Right atrium auricular region (tissue), 2 donors: ENCODE measurements at regions not wholly inside any gene's neighbourhood (a gene's known extent, or its start where the extent isn't known, plus 50 kb on each side); places are given as distances from the start of the nearest gene placed in this dataset.

Experiments used
- DNase-seq: peaks from one replicate; pipeline ENCODE4 v3.0.0-alpha.2; 2019; ENCODE audit warnings: low spot score
- H3K27ac ChIP-seq, 2 donors: fragments of 200-600 bp; sonication (generic); 1 replicate in 1 of 2; 2 replicates in 1 of 2; pipeline ENCODE4 v1.5.1; 2016 to 2019
- H3K27me3 ChIP-seq, 2 donors: fragments of 200-600 bp; sonication (generic); one replicate each; pipeline versions ENCODE4 v1.5.1 to v1.6.0; 2017 to 2019
- H3K36me3 ChIP-seq: fragments of 200-600 bp; sonication (generic); one replicate; pipeline ENCODE4 v1.5.1; 2016
- H3K4me1 ChIP-seq, 2 donors: fragments of 200-600 bp; sonication (generic); one replicate each; pipeline versions ENCODE4 v1.5.1 to v1.6.0; 2017 to 2019
- H3K4me3 ChIP-seq, 2 donors: fragments of 200-600 bp; sonication (generic); 1 replicate in 1 of 2; 2 replicates in 1 of 2; pipeline ENCODE4 v1.5.1; 2017 to 2019; ENCODE audit warnings: mild to moderate bottlenecking in 1 of 2, moderate library complexity in 1 of 2
- H3K9me3 ChIP-seq, 2 donors: fragments of 200-600 bp; sonication (generic); one replicate each; pipeline ENCODE4 v1.5.1; 2019
- TF ChIP-seq, protein P1 (sequence below), 2 donors: fragments of 200-600 bp; sonication (generic); IDR thresholded peaks; one replicate each; pipeline ENCODE4 v1.5.1; 2019; ENCODE audit warnings: antibody characterized with exemption in 2 of 2

GRCh38 chr2:21543630-21544029 lies 419.9 kb downstream of the TDRD15 start:
- Histone ChIP-seq H3K9me3 (no peaks in the 10 kb centered on the region), H3K27me3 (no peaks in the 10 kb centered on the region), H3K36me3 (no peaks in the 10 kb centered on the region), H3K27ac (no peak overlapping the region), H3K4me3 (no peak overlapping the region), H3K4me1 (no peaks in the 10 kb centered on the region)
- no peak for DNase-seq
- TF ChIP-seq, protein P1, sequence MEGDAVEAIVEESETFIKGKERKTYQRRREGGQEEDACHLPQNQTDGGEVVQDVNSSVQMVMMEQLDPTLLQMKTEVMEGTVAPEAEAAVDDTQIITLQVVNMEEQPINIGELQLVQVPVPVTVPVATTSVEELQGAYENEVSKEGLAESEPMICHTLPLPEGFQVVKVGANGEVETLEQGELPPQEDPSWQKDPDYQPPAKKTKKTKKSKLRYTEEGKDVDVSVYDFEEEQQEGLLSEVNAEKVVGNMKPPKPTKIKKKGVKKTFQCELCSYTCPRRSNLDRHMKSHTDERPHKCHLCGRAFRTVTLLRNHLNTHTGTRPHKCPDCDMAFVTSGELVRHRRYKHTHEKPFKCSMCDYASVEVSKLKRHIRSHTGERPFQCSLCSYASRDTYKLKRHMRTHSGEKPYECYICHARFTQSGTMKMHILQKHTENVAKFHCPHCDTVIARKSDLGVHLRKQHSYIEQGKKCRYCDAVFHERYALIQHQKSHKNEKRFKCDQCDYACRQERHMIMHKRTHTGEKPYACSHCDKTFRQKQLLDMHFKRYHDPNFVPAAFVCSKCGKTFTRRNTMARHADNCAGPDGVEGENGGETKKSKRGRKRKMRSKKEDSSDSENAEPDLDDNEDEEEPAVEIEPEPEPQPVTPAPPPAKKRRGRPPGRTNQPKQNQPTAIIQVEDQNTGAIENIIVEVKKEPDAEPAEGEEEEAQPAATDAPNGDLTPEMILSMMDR (IDR thresholded peaks at IDR 0.05) = no peak

GRCh38 chr2:21544392-21544791 lies 420.6 kb downstream of the TDRD15 start:
- H3K27ac ChIP-seq = no peak overlapping the region
- no peak overlapping the region for H3K4me3 ChIP-seq
- H3K9me3 ChIP-seq = no peaks in the 10 kb centered on the region
- H3K4me1 ChIP-seq = no peaks in the 10 kb centered on the region
- DNase-seq = no peak
- TF ChIP-seq, protein P1 (IDR thresholded peaks at IDR 0.05) = no peak
- H3K36me3 ChIP-seq = no peaks in the 10 kb centered on the region
- no peaks in the 10 kb centered on the region for H3K27me3 ChIP-seq

- H3K36me3 ChIP-seq = no peaks in the 10 kb centered on the region
- no peaks in the 10 kb centered on the region for H3K27me3 ChIP-seq
- no peak for DNase-seq
- H3K4me3 ChIP-seq = no peak overlapping the region
- H3K4me1 ChIP-seq = no peaks in the 10 kb centered on the region
- H3K9me3 ChIP-seq = no peaks in the 10 kb centered on the region
- TF ChIP-seq, protein P1 (IDR thresholded peaks at IDR 0.05) = no peak
- H3K27ac ChIP-seq = no peak overlapping the region
Observed at GRCh38 chr2:21552981-21553380, 429.2 kb downstream of the TDRD15 start.

- no peaks in the 10 kb centered on the region for H3K9me3 ChIP-seq
Observed at GRCh38 chr2:21559351-21559750, 435.6 kb downstream of the TDRD15 start.

DNA sequence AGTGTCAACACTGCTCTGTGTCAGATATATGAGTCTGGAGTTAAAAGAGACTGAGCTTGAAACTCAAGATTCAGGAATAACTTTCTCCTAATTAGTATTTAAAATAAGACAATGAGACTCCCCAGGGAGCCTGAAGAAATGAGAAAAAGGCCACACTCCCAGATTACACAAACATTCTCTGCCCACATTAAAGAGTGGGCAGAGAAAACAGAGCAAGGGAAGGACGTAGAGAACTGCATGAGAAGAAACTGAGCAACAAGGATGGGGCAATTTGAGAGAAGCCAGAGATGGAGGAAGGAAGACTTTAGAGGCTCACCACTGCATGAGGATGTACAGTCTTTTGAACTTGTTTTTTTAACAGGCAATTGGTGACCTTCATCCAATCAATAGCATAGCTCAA lies 438.2 kb downstream of the TDRD15 start:
- Histone ChIP-seq H3K4me1 (no peaks in the 10 kb centered on the region), H3K9me3 (no peaks in the 10 kb centered on the region), H3K36me3 (no peaks in the 10 kb centered on the region), H3K4me3 (no peak overlapping the region), H3K27me3 (no peaks in the 10 kb centered on the region), H3K27ac (no peak overlapping the region)
- TF ChIP-seq, protein P1 (IDR thresholded peaks at IDR 0.05) = no peak
- no peak for DNase-seq

More at GRCh38 chr2:21559351-21559750, 435.6 kb downstream of the TDRD15 start:
- Histone ChIP-seq H3K27me3 (no peaks in the 10 kb centered on the region), H3K4me3 (no peak overlapping the region), H3K4me1 (no peaks in the 10 kb centered on the region), H3K36me3 (no peaks in the 10 kb centered on the region), H3K27ac (no peak overlapping the region)
- DNase-seq = no peak
- TF ChIP-seq, protein P1 (IDR thresholded peaks at IDR 0.05) = no peak

DNA sequence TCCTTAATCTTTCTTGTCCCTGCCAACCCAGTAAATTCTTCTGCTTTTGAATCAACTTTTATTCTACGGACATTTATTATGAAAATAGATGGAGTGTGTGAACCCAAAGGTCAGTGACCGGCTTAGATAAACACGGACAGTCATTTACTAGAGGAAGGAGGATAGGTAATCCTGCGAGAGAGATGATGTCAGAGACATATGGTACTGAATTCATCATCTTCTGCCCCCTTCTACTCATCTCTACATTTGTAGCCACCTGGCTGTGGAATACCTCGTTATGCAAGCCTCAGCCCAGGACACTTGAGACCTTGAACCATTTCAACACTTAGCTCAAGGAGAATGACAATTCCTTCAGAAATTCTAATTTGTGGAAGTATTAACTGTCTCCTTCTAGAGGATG lies 443.6 kb downstream of the TDRD15 start:
- no peak for DNase-seq
- Histone ChIP-seq H3K36me3 (no peaks in the 10 kb centered on the region), H3K4me3 (no peak overlapping the region), H3K4me1 (no peaks in the 10 kb centered on the region), H3K27me3 (no peaks in the 10 kb centered on the region), H3K27ac (no peak overlapping the region), H3K9me3 (no peaks in the 10 kb centered on the region)
- TF ChIP-seq, protein P1 (IDR thresholded peaks at IDR 0.05) = no peak
